NCI-H1930 (cell line): ENCODE measurements at regions not wholly inside any gene's neighbourhood (a gene's known extent, or its start where the extent isn't known, plus 50 kb on each side); places are given as distances from the start of the nearest gene placed in this dataset.
A peak's percentile ranks its signal among the peaks of the same experiment; 100 is the strongest.
"Not testable (repeated sequence)": the region's sequence is repeated elsewhere in the genome, so short reads cannot be mapped to it uniquely, and the experiment has no call there.

Experiments
- DNase-seq, 2 experiments: peaks; one replicate each; lab custom pipeline; 2025; lab: John Stamatoyannopoulos, UW

DNA sequence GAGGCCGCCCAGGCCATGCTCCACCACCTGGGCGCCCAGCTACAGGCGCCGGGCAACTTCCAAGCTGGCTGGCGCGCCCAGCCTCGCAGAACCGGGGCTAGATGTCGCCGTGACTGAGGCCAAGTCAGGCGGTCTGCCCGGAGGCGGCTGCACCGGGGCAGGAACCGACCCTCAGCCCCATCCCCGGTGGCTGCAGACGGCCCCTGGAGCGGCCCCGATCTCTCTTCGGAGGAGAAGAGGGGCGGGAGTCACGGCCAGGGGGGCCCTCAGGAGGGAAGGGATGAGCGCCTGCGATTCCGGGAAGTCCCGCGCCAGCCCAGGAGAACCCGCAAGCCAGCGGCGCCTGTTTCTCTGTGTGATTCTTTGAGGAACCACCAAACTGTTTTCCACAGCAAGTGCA is 671.3 kb upstream of the DEFB115 start:
- not testable (repeated sequence) for DNase-seq

DNA sequence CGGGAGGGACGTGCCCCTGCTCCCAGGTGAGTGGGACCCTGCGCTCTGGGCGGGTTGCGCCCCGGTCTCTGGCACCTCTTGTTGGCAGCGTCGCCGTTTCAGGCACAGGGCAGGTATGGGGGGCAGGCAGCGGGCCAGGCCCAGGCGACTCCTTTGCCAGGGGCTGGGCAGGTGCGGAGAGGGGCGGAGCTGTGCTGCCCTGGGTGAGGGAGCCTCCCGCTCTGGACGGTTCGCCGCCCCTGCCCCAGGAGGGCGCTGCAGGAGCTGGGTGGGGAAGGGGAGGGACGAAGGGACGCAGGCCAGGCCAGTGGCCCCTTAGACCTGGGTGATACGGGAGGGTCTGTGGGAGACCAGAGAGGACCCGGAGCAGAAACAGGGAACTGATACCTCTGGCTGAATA is 663.9 kb upstream of the DEFB115 start:
- DNase-seq = peak; percentile 6 to 52

DNA sequence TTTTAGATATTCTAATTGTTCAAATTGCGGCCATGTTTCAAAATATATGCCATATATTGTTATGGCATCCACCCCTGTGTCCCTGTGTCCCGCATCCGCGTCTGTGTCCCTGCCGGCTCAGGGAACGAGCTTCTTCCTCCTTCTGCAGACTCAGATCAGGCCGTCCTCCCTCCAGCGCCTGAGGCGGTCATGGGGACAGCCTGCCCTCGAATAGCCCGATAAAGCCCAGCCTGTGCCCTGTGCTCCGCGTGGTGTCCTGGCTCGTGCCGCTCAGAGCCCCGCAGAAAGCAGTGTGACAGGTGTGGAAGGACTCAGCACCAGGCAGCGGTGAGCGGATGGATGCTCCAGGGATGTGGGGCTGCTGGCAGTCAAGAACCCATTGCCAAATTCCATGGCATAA is 663.4 kb upstream of the DEFB115 start:
- no peak for DNase-seq

DNA sequence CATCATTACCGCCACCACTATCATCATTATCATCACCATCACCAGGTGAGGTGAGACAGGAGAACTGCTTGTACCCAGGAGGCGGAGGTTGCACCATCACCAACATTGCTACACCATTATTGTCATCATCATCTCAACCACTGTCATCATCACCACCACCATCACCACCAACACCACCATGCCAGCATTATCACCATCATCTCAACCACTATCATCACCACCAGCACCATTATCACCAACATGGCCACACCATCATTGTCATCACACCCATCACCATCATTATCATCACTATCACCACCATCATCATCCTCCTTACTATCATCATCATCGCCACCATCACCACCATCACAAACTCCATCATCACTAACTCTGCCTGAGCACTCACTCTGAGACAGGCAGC is 661.8 kb upstream of the DEFB115 start:
- DNase-seq = no peak

GRCh38 chr20:30597429-30597828 is 660.0 kb upstream of the DEFB115 start:
- not testable (repeated sequence) for DNase-seq

DNA sequence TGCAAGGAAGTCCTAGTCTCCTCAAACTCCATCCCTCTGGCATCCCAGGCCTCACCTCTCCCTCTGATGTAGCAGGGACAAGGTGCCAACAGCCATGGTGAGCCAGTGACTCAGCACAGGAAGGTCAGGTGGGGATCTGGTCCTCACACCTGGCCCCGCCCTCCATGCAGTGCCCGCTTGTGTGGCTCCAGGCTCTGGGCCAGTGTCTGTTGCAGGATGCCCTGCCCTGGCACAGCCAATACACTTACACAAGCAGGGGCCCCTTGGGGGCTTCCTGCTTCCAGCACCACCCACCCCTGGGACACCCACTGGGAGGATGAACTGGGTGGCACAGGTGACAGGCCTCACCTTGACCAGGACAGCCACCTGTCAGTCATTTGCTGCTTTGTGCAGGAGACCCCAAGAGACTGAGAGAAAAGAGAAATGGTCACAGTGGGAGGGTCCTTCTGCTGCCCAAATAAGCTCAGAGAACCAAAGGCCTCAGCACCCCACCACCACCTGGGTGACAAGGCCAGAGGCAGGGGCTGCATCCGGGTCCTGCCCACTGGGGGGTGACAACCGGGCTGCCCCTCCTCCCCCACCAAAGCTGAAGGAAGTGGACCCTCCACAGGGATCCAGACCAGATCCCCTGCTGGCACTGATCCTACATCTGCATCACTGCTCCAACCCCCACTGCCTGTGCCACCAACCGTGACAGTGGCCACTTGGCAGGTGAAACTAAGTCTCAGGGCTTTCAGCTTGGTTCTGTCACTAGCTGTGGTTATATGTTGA is 658.8 kb upstream of the DEFB115 start:
- DNase-seq = no peak

GRCh38 chr20:30599990-30600389 is 657.5 kb upstream of the DEFB115 start:
- no peak for DNase-seq

DNA sequence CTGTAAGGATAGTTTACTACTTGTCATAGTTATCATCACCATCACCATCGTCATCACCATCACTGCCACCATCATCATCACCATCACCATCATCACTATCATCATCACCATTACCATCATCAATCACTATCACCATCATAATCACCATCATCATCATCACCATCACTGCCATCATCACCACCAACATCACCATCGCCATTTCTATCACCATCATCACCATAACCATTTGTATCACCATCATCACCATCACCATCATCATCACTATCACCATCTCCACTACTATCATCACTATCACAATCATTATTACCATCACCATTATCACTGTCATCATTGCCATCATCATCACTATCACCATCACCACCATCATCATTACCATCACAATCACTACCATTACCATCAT is 655.5 kb upstream of the DEFB115 start:
- DNase-seq = no peak

- DNase-seq = no peak
Observed at GRCh38 chr20:30602424-30602823, 655.0 kb upstream of the DEFB115 start.

DNA sequence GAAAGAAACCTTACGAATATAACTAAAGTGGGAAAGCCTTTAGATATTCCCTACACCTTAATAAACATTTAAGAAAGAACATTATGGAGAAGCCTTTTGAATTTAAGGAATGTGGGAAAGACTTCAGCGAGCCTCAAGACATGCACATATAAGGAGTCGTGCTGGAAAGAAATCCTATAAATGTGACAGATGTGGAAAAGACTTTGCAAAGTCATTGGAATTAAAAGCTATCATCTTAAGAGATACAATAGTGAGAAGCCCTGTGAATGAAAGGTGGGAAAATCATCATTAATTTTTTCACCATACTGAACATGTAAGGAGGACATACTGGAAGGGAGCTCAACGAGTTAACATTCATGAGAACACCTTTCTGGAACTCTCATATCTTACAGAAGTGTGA is 650.5 kb upstream of the DEFB115 start:
- DNase-seq = no peak

- DNase-seq = no peak
Observed at GRCh38 chr20:30610029-30610693, 647.3 kb upstream of the DEFB115 start.

- DNase-seq = no peak
Observed at GRCh38 chr20:30610751-30611150, 646.7 kb upstream of the DEFB115 start.

- no peak for DNase-seq
Observed at GRCh38 chr20:30611239-30611984, 646.1 kb upstream of the DEFB115 start.

DNA sequence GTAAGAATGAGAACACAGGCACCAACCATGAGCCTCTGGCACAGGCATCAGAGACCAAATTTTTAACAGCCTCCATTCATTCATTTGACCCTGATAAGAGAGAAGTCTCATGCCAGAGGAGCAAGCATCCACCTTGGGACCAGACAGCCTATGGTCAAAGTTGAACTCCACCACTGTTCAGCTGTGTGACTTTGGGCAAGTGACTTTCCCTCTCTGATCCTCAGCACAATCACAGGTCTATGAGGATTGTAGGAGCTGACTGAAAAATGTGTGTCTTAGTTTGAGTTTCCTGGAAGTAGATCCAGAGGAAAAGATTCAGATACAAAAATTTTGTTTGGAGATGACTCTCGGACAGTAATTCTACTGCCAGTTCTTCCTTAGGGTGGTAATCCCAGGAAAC is 645.1 kb upstream of the DEFB115 start:
- no peak for DNase-seq

GRCh38 chr20:30621346-30621745 is 636.1 kb upstream of the DEFB115 start:
- not testable (repeated sequence) for DNase-seq

GRCh38 chr20:30624310-30624709 is 633.2 kb upstream of the DEFB115 start:
- DNase-seq = not testable (repeated sequence)

DNA sequence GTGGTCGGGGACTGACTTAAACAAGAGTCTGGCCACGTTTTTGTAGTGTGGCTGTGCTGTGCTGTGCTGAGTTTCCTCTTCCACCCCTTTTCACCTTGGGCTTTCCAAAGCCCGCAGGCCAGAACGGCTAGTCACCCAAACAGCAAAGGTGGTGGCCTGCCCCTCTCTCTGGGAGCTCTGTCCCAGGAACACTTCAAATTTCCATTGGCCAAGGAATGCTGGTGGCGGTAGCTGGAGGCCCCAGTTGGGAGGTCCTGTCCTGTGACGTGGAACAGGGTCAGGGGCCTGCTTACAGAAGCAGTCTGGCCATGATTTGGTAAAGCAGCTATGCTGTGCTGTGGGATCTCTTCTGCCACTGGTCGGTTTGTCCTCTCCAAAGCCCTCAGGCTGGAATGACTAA is 628.1 kb upstream of the DEFB115 start:
- DNase-seq = not testable (repeated sequence)

- no peak for DNase-seq
Observed at GRCh38 chr20:30630761-30631160, 626.7 kb upstream of the DEFB115 start.

DNA sequence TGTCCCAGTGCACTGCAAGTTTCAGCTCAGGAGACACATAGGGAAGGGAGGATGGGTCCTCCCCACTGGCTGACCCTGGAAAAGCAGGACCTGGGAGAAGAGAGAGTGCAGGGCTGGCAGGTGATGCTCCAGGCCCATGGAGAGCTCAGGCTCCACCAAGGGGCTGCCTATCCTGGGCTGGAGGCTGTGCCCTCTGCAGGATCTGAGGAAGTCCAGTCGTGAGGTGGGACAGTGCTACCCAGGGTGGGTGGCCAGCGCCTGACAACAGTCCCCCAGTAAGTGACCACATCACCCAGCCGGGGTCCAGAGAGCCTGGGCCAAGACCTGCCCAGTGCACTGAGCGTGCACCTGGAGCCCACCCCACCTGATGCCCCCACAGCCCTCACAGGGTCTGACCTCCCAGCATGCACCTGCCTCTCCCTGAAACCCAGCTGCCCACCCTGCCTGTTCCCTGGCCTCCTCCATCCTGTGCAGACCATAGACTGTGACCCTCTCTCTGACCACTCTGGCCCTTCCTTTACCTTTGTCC is 626.1 kb upstream of the DEFB115 start:
- DNase-seq = not testable (repeated sequence)

DNA sequence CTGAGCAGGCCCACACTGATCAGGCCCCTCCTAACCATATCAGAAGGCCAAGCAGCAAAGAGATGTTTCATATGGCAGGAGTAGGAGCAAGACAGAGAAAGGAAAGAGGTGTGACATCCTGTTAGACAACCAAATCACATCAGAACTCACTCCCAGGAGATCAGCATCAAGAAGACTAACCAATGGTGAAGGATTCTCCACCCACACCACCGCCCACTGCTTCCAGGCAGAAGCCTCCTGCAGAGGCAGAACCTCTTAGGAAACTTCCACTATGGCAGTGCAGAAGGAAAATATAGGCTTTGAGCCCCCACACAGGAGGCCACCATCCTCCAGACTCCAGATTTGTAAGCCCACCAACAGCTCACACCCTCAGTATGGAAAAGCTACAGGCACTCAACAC is 624.7 kb upstream of the DEFB115 start:
- DNase-seq = not testable (repeated sequence)

DNA sequence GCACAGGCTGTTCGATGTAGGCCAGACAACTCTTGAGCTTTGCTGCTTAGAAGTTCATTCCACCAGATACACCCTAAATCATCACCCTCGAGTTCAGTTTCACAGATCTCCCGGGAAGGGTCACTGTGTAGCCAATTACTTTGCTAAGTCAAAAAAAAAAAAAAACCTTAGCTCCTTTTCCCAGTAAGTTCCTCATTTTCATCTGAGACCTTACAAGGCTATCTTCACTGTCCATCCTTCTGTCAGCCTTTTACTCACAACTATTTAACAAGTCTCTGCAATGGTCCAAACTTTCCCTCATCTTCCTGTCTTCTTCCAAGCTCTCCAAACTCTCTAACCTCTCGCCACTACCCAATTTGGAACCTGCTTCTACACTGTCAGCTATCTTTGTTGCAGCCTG is 615.9 kb upstream of the DEFB115 start:
- not testable (repeated sequence) for DNase-seq

DNA sequence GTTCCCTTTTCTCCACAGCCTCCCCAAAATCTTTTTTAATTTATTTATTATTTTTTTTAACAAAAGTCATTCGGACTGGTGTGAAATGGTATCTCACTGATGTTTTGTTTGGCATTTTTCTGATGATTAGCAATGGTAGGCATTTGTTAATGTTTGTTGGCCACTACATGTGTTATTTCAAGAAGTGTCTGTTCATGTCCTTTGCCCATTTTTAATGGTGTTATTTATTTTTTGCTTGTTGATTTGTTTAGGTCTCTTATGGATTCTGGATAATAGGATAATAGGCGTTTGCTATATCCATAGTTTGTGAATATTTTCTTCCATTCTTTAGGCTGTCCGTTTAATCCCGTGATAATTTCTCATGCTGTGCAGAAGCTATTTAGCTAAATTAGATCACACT is 596.5 kb upstream of the DEFB115 start:
- DNase-seq = not testable (repeated sequence)

- not testable (repeated sequence) for DNase-seq
Observed at GRCh38 chr20:30668418-30668817, 589.0 kb upstream of the DEFB115 start.
